HG03521 (cell line): ENCODE measurements at regions not wholly inside any gene's neighbourhood (a gene's known extent, or its start where the extent isn't known, plus 50 kb on each side); places are given as distances from the start of the nearest gene placed in this dataset.

Source experiments
- ATAC-seq: cut with Tn5 transposase; IDR thresholded peaks from one replicate; pipeline ENCODE4 v1.9.1; 2021; ENCODE audit warnings: mild to moderate bottlenecking, moderate library complexity; ENCODE audit not compliant: unreplicated experiment

DNA sequence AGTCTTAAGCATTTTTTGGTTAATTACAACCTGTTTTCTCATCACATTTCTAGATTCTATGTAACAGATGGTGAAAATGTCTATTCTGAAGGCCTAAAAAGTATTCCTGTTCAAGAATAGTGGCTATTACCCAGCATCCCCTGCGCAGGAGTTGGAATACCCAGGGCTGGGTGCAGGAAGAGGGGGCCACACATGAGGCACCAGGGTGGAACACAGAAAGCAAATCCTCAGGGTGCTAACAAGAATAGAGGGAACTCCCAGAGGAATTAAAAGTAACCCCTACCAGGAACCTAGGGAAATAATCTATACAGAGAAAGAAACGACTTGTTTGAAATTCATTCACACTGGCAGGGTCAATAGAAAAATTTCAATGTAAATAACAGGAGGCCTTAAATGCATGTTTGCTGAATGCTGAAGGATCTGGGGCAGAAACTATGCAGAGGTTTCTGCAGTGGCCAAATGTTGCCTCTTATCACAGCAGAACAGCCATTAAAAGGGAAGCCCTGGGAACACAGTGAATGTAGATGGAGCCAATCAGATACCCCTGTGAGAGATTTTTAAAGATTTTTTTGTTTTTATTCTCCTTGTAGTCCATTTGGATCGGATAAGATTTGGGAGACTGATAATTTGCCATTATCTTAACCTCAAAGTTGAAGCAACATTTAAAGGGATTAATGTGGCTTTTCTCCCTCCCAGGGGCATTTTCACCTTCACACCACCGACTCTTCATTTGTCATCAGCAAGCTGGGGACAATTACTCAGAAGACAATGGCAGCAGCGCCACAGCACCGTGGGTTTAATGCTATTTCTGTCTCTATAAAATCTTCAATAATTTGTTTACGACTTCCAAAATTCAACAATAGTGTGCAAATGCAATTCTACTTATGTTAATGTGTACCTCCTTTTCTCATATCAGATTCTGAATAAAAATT is 196.0 kb upstream of the PSMD7 start:
- ATAC-seq: no peak

DNA sequence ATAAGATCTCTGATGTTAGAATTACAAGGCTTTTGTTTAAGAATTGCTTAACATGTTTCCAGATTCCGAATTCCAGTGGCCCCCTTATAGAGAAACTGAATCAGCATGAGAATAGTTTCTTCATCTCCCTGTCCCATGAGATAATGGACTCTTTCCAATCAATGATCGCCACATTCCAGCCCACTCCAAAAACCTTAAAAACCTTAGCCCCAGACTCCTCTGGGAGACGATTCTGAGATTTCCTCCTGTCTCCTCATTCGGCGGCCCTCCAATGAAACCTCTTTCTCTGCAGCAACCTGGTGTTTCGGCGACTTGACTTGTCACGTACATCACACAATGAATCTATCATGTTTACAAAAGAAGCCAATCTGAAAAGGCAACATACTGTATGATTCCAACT is 197.1 kb upstream of the PSMD7 start:
- no peak for ATAC-seq

DNA sequence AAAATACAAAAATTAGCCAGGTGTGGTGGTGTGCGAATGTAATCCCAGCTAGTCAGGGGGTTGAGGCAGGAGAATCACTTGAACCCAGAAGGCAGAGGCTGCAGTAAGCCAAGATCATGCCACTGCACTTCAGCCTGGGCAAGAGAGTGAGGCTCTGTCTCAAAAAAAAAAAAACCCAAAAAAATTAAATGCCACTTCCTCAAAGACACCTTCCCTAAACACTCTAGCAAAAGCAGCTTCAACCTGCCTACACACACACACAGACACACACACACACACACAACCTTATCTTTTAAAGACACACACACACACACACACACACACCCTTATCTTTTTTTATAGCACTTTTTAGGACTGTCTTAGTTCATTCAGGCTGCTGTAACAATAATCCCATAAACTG is 201.7 kb upstream of the PSMD7 start:
- no peak for ATAC-seq

DNA sequence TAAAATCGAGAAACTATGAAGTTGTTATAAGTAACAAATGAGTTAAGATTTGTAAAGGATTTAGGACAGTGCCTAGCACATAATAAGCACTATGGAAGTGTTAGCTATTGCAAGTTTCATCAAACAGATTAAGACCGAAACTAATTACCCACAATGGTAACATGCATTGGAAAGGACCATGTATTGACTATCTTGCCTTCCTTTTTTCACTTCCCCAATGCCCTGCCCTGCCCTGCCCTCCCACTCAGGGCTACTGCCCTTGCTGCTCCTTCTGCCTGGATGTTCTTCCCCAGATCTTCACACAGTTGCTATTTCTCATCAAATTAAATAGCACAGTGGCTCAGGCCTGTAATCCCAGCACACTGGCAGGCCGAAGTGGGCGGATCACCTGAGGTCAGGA is 202.1 kb upstream of the PSMD7 start:
- no peak for ATAC-seq

DNA sequence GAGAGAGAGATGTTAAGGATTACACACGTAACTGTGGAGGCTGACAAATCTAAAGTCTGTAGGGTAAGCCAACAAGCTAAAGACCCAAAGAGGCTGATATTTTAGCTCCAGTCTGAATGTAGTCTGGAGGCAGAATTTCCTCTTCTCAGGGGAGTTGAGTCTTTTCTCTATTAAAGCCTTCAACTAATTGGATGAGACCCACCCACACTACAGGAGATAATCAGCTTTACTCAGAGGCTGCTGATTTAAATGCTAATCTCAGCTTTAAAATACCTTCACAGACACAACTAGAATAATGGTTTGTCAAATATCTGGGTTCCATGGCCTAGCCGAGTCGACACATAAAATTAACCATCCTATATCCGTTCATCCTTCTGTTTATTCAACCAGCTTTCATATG is 204.3 kb upstream of the PSMD7 start:
- no peak for ATAC-seq

DNA sequence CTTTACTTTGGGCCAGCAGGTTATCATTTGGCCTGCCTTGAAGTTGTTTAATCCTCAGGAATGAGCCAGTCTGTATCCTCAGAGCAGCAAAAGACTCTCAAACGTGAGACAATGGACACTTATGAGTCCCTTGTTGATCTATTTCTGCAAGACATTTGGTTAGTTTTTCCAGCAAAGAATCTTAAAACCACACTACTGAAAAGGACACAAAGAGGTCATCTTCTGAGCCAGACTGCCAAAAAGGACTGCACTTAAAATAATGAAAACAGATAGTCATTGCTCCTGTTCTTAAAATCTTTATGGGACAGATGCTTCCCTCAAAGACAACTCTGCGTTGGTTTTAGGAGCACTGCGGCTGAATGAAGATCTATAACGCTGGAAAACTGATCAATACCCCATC is 205.7 kb upstream of the PSMD7 start:
- ATAC-seq: no peak

DNA sequence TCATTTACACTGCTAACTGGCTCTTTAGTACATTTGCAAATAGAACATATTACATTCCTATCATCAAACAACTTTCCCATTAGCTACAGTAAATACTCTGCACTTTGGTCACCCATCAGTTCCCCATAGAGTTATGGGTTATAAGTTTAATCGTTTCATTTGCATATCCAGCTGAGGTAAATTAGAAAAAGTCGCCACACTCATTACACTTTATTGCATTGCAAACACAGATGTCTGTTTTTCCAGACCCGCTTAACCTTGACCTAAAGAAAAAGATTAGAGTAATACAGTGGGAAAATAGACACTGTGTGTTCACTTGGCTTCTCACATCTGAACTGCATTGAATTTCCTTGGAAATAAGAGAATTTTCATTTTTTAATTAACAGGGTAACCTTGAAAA is 213.1 kb upstream of the PSMD7 start:
- no peak for ATAC-seq

DNA sequence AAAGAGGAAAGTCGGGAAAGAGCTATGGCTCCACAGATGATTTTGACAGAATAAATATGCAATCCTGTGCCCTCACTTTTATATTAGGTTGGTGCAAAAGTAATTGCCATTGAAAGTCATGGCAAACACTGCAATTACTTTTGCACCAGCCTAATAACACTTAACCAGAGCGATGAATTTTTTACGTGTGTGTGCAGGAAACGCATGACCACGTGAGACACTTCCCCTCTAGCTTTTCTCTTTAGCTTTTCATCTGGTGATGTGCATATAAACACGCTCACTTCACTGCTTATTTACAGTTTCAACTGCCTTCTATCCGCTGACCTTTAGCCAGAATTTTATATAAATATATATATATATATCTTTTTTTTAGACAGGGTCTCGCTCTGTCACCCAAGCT is 216.3 kb upstream of the PSMD7 start:
- no peak for ATAC-seq

DNA sequence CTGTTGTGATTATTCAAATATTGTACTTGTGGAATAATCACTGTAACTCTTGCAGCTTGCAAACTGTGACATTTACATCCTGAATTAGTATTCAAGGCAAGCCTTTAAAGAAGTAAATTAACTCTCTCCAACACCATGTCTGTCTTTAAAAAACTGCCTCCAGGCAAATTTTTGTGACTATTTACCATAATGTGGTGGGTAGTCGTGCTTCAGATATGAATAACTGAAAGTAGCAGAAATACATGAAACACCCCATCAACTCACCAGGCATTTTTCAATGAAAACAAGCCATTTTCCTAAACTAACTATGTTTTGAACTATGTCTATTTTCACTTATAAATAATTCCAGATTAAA is 217.4 kb upstream of the PSMD7 start:
- ATAC-seq: no peak

DNA sequence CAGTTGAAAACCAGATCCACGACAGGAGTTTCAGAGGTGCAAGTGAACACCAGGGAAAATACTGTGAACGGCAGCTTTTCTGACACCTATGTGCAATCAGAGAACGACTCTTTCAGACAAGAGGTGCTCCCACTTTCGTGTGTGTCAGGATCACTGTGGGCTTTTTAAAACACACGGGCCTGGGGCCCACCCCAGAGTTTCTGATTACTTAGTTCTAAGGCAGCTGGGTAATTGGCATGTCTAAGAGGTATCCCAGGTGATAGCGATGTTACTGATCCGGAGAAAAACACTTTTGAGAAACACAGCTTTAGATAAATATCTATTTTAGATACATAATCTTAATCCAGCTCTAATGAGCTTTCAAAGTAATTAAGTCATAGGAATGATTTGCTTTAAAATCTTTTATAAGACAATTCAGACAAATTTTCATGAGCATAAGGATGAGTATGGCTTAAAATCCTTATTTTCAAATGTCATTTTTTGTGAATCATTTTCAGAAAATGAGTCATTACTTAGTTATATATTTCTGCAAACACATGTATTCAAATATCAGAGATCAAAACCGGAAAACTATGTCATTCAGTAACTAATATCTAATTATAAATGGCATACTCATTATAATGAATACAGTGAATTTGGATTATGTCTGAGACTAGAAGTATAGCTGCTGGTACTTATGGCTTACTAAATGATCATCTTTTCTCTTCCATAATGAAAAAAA is 217.9 kb upstream of the PSMD7 start:
- ATAC-seq: no peak

DNA sequence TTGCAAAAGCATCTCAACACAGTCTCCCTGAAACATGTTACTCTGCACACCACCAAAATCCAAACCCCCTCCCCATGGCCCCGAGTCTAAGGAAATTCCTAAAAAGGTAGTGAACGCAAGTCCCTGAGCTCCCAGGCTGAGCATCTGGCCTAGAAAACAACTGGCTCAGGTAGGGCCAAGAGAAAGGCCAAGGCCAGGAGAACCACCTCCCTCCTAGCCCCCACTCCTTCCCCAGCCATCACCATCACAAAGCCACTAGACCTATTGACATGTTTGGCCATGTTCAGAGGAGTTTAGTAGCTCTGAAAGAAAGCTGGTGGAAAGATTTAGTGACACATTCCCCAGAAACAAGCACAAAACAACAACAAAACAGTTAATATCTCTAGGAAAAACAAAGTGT is 220.0 kb upstream of the PSMD7 start:
- no peak for ATAC-seq

DNA sequence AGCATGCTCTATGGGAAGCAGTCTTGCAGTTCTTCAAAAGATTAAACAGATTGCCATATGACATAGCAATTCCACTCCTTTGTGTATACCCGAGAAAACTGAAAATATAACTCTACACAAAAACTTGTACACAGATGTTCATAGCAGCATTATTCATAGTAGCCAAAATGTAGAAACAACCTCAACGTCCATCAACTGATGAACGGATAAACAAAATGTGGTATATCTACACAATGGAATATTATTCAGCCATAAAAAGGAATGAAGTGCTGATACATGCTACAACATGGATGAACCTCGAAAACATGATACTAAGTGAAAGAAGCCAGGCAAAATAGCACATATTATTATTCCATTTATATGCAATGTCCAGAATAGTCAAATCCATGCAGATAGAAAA is 221.2 kb upstream of the PSMD7 start:
- ATAC-seq: no peak

DNA sequence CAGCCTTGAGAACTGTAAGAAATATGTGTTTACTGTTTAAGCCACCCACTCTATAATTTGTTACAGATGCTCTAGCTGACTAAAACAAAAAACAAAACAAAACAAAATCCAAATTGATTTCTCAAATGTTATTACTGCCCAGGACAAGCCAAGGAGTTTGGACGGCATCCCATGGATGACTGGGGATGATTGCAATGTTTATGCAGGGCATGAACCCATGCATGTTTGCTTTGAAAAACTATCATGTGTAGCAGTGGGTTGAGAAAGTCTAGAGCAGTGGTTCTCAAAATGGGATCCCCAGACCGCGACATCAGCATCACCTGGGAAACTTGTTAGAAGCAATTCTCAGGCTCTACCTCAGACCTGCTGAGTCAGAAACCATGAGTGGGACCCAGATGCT is 223.2 kb upstream of the PSMD7 start:
- no peak for ATAC-seq

DNA sequence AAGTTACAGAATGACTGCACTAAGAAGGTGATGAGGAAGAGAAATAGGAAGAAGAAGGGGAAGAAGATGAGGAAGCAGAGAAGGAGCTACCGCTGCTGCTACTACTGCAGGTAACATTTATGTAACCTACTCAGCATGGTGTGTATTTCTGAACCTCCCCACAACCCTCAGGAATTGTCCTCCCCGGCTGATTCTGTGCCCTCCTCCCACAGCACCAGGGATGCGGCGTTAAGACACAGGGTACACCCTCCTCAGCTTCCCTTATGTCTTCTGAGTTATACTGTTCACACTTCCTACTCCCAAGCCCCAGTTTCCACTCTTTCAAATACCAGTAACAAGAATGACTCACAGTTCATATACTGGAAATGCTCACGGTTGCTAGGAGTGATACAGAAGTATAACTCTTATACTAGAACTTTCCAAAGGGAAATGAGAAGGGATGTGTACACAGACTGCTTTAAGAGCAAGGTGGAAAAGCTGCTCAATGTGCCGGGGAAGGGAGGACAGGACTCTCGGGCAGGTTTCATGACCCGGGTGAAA is 224.5 kb upstream of the PSMD7 start:
- ATAC-seq: no peak

DNA sequence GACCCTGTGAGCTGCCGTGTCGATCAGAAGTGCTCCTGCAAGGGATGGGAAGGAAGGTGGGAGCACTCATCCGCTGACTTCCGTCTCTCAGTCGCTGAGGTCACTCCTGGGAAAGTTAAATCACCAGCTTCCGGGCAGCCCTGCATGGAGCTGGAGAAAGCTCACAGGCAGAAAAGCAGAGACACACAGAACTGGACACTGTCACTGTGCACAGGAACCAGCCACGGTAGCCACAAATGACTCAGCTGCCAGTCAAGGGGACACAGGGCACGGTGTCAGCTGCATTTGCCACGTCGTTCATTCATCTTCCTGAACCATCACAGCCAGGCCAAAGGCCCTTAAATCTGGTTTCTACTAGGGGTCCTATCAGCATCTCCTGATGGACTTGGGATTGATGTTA is 226.4 kb upstream of the PSMD7 start:
- ATAC-seq: no peak

DNA sequence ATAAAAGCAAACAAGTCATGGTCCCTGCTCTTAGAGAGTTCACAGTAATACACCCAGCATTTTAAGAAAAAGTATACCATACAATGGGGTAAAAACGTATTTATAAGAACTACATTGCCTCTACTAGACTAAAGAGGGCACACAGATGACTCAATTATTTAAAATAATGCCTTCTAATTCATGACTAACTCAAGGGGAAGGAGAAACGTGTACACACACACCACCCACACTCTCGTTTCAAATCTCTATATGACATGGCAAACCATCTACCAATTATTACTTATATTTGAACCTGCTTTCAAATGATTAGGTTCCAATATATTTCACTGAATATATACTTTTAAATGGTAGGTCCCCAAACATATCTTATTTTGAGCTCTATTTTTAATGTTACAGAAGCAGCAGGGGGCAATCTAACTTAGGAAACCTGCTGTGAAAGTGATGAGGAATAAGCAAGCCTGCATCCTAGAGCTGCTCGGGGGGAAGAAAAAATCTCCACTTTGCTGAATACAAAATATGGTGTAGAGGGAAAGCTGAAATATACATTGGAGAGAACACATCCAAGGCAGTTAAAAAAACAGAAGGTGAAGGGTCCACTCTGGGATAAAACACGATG is 232.4 kb upstream of the PSMD7 start:
- no peak for ATAC-seq

DNA sequence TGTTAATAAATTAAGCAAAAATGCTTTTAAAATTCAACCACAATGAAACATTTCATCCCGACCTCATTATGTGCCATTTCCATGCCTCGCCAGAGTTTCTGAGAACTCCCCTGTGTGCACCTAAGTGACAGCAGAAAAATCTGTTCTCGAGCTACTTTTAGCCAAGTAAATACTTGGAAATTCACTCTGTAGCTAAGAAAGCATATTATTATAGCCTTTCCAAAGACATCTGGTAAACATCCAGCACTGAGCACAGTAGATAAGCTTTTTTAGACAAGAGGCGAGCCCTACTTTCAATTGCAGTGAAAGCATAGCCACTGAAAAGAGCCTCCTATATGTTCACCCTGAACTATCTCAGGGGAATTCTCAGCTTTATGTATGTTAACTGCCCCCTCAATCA is 242.8 kb upstream of the PSMD7 start:
- no peak for ATAC-seq

DNA sequence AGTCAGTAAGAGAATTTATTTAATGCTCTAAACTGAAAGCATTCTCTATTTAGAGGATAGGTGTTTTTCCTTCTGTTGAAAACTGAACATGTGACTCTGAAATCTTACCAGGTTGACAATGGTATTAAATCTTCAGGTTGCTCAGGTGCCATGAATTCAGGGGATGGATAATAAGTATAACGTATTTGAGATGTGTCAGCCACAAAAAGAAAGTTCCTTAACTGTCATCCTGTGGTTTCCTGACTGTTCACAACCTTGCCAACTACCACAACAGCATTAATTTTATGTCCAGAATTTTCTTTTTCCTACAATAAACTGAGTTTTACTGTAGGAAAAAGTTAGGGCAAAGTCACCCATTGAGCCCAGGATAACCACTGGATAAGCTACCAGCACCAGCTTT is 243.3 kb upstream of the PSMD7 start:
- no peak for ATAC-seq

DNA sequence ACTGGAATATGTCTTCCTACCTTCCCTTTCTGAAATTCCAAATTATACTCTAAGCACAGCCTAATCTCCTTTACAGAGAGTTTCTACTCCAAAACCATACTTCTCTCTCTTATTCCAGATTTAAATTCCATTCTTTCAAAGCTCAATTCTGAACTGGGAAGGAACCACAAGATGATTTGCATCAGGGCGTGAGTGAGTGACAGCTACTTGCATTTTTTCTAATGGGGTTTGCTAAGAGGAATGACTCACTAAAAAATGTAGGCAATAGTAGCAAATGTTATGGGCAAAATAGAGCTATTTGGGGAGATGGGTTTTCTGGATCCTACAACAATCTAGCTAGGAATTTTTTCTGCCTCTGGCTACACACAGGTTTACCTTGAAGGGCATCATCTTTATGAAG is 244.6 kb upstream of the PSMD7 start:
- no peak for ATAC-seq

DNA sequence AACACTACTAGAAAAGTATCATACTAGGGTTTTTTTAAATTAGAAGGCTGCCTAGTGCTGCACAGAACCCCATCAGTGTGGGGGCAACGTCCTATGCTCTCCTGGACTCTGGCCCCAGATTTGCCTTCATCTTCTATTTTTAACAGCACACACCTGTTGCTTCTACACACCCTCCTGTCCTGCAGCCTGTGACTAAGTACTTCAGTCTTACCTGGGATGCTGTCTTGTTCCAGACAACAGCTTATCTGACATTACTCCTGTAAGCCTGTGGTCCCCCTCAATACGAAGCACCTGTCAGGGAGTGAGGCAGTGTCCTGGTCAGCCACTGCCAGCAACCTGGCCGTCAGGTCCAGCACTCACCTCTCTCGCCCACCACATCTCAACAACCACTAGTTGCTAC is 247.6 kb upstream of the PSMD7 start:
- ATAC-seq: no peak

DNA sequence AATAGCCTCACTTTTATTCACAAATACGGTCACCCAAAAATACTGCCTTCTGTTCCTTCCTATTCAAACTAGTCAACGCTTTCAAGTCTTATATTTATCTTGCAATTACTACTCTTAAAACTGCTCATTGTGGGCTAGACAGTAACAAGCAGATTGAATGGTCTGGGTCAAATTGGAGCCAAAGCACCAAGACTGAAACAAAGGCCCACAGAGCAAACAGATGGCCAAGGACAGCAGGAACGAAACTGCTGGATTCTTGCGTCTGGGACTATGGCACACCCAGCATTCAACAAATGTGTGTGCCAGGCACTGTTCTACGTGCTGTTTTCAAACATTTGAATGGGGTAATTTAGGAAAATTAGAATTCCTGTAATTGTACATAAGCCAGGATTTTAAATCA is 250.1 kb upstream of the PSMD7 start:
- ATAC-seq: no peak

DNA sequence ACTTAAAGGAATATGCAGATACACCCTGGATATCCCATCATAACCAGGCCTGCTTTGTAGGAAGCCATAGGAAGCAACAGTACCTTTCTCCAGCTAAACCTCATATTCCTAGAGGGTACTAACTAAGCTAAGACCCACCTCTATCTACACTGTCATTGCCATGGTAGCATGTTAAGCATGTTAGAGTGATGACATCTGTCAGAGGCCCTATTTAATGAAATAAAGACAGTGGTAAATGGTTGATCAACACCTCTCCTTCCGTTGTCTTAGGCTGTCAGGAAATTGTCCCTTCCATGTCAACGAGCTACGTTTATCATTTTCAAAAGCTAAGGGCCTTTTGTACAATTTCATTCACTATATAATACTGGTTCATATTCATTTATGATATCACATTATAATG is 251.1 kb upstream of the PSMD7 start:
- no peak for ATAC-seq
